HG02798 (cell line): ENCODE measurements at regions not wholly inside any gene's neighbourhood (a gene's known extent, or its start where the extent isn't known, plus 50 kb on each side); places are given as distances from the start of the nearest gene placed in this dataset.

Source experiments
- ATAC-seq: cut with Tn5 transposase; IDR thresholded peaks from one replicate; pipeline ENCODE4 v1.9.1; 2021; ENCODE audit warnings: mild to moderate bottlenecking; ENCODE audit not compliant: unreplicated experiment, poor library complexity

GRCh38 chr5:67272453-67273130, 76.0 kb upstream of the CD180 start:
- no peak for ATAC-seq

DNA sequence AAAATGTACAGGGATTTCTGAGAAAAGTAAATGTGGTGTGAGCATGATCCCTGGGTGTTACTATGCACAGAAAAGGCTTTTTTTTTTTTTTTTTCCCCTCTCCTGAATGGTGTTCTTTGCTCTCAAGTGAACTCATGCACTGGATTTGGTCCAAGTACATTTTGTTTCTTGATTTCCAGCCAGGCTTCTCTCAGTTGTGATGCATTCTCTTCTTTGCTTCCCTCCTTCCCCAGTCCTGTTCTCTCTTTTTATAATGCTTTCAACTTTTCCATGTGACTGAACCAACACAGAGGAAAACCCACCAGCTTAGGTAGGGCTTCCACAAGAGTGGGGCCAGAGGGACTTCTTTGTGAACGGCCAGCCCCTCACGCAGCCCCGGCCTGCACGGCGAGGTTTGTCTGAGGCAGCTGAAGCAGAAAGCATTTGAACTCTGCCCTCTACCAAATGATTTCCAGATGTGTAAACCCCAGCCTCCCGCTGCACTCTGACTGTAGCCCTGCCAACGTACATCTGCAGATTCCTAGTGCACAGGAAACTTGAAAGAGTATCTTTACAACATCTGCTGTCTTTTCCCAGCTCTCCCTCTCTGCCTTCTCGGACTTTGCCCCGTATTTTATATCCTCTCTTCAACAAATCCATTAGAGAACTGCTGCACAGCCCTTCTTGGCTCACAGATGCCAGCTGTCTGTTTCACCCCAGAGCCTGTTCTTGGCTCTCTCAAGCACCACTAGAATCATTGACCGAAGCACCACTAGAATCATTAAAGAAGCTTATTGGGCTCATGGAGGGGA, 71.8 kb upstream of the CD180 start:
- no peak for ATAC-seq

- ATAC-seq = no peak
Observed at GRCh38 chr5:67267512-67268216, 71.1 kb upstream of the CD180 start.

DNA sequence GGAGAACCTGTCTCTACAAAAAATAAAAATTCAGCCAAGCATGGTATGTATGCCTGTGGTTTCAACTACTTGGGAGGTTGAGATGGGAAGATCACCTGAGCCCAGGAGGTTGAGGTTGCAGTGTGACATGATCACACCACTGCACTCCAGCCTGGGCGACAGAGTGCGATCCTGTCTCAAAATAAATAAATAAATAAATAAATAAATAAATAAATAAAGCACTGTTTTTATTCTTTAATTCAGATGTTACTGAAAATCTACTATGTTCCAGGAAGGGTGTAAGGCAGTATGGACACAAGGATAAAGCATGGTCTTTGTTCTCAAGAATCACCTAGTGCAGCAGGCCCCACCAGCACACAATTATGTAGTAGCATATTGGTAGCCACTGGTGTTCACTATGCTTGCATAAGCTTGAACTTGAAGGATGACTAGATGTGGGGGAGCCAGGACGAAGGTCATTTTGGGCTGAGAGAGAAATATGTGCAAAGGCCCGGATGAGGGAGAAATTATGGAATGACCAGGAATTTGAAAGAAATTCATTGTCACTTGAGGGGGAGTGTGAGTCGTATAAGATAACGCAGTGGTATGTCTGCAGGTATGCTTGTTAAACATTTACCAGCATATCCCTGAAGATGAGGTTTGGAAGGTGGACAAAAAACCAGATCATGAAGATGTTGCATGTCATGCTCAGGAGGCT, 70.2 kb upstream of the CD180 start:
- no peak for ATAC-seq

GRCh38 chr5:67265951-67266350, 69.4 kb upstream of the CD180 start:
- no peak for ATAC-seq

DNA sequence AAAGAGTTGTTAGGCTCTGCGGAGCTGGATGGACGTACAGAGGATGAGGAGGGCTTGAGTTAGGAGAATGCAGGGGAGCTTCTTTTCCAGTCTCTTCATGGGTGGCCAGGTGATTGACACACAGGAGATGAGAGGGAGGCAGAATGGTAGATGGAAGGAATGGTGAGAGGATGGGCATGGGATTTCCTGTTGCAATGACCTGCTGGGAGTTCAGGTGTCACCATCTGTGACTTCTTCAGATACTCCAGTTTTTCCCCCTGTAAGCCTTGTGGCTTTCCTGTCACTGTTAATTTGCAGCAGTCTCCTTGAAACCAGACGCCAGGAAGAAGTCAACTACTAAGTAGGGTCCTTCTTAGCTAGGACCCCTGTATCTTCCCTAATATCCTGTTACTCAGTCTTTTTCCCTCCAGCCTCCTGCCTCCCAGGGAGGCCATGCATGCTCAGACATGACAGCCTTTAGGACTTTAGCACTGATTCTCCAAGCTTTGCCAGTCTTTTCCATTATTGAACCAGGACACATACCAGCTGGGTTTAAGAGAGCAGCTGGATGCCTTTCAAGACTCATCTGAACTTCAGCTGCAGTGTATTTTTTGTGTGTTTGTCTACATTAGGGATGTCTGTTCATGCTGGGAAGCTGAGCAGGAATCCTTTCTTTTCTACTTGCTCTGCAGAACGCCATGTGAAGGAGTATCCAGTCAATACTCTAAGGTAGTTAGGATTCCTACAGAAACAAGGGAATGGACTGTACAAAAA, 67.2 kb upstream of the CD180 start:
- no peak for ATAC-seq

GRCh38 chr5:67262956-67263355, 66.4 kb upstream of the CD180 start:
- ATAC-seq = no peak

- no peak for ATAC-seq
Observed at GRCh38 chr5:67262206-67262605, 65.6 kb upstream of the CD180 start.

- ATAC-seq = no peak
Observed at GRCh38 chr5:67259548-67260215, 63.1 kb upstream of the CD180 start.

- ATAC-seq = no peak
Observed at GRCh38 chr5:67257500-67257899, 60.9 kb upstream of the CD180 start.

- no peak for ATAC-seq
Observed at GRCh38 chr5:67257077-67257476, 60.5 kb upstream of the CD180 start.

DNA sequence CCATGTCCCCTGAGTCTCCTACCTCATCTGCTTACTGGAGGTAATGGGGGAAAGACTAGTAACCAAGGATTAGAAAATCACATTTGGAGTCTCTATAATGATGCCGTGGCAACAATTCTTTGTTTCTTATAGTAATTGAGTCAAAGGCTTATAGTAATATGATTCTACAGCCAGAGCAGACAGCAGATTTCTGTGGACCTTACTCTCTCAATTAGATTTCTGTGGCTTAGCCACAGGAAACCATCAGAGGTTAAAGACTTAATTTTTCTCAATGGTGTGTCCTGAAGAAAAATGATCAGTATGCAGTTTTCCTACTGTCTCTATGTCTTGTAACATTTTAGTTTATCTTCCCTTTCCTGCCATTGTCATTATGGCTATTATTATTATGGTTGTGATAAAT, 59.3 kb upstream of the CD180 start:
- ATAC-seq = no peak

GRCh38 chr5:67253911-67254310, 57.3 kb upstream of the CD180 start:
- ATAC-seq = no peak

DNA sequence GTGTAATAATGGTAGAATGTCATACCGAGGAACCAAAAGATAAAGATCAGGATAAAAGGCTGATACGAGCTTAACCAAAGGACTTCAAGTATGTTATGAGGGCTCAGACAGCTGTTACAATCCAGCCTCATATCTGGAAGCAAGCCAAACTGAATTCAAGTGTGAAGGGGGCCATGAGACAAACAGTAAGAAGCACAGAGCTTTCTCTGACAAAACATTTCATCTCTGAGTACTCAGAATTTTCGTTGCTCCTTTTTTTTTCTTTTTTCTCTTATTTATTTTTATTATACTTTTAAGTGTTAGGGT, 52.9 kb upstream of the CD180 start:
- ATAC-seq = no peak

- ATAC-seq = no peak
Observed at GRCh38 chr5:67248703-67249589, 52.3 kb upstream of the CD180 start.

DNA sequence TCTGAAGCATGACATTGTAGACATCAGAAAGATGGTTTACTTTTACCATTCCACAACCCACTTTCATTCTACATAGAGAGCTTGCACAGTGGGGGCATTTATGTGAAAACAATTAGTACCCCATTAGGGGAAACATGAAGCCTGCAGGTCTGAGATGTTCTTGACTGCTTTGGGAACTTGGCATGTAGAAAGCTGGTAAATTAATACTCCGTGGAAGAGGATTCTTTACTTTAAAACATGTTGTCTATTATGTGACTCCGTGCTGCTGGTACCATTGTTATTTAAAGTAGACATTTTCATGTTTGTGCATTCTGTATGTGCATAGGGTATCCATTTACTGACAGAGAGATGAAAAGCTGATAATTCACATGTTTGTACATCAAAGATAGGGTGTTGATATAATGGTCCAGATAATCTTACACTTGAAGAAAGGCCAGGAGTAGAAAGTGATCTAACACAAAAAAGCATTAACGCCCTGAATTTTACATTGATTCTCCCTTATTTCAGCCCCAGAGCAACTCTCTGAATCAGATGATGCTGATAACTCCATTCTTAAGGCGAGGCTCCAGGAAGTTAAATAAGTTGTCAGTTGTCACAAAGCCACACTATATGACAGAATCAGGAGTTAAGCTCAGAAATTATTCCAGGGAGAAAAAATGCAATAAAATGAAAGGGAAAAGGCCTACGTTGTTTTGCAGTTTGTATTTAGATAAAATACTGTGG, 50.1 kb upstream of the CD180 start:
- ATAC-seq = no peak
